Kidney (tissue), 13 donors: ENCODE measurements at regions not wholly inside any gene's neighbourhood (a gene's known extent, or its start where the extent isn't known, plus 50 kb on each side); places are given as distances from the start of the nearest gene placed in this dataset.

ENCODE experiments used
- DNase-seq, 5 donors: peaks; one replicate each; pipeline ENCODE4 v3.0.0-alpha.2; 2013 to 2020
- FAIRE-seq: peaks from 2 replicates; lab custom pipeline; 2012; peaks lifted over from hg19 to GRCh38; lab: Jason Lieb, UNC
- H3K27ac ChIP-seq, 2 donors: one replicate each; pipeline ENCODE4 v1.7.0; 2013; ENCODE audit warnings: low read depth in 2 of 2, low read length in 2 of 2, inconsistent platforms in 1 of 2
- H3K27me3 ChIP-seq: one replicate; pipeline ENCODE4 v1.7.1; 2013; ENCODE audit warnings: low read length, inconsistent platforms; ENCODE audit not compliant: control insufficient read depth, insufficient read depth
- H3K36me3 ChIP-seq, 3 donors: one replicate each; pipeline versions ENCODE4 v1.7.0 to v1.7.1; 2013; ENCODE audit warnings: low read length in 3 of 3, control low read depth in 1 of 3, inconsistent platforms in 1 of 3; ENCODE audit not compliant: insufficient read depth in 3 of 3, control insufficient read depth in 2 of 3
- H3K4me1 ChIP-seq, 3 donors: one replicate each; pipeline versions ENCODE4 v1.7.0 to v1.7.1; 2013; ENCODE audit warnings: low read length in 3 of 3, inconsistent platforms in 1 of 3, low read depth in 1 of 3; ENCODE audit not compliant: control insufficient read depth in 2 of 3, insufficient read depth in 2 of 3
- H3K4me3 ChIP-seq, 3 donors: one replicate each; pipeline versions ENCODE4 v1.7.0 to v1.8.1; 2013; ENCODE audit warnings: low read length in 3 of 3, control low read depth in 1 of 3, inconsistent platforms in 1 of 3
- H3K9ac ChIP-seq, 3 donors: one replicate each; pipeline versions ENCODE4 v1.7.0 to v1.7.1; 2013; ENCODE audit warnings: low read length in 3 of 3, control low read depth in 1 of 3, inconsistent platforms in 1 of 3
- H3K9me3 ChIP-seq, 3 donors: one replicate each; pipeline versions ENCODE4 v1.7.0 to v1.7.1; 2013; ENCODE audit warnings: low read length in 3 of 3, control low read depth in 1 of 3, inconsistent platforms in 1 of 3; ENCODE audit not compliant: control insufficient read depth in 2 of 3, insufficient read depth in 1 of 3
- CTCF ChIP-seq: IDR thresholded peaks from 3 replicates; pipeline ENCODE4 v1.5.1; 2012; ENCODE audit warnings: mild to moderate bottlenecking, moderate library complexity, borderline replicate concordance; ENCODE audit not compliant: insufficient read depth; ENCODE audit errors: extremely low read depth
- intact Hi-C: fragments of 100-400 bp; cut with DNase I; formaldehyde crosslinking; loops from one replicate; pipeline ENCODE4 v1.11.1; 2022
- donor health status: control.
- donor health status: control.
- donor health status: control.
- donor health status: control.
- donor health status: control.
- donor health status: DM: yes; HTN: yes; CAD: no.
- donor health status: Normal renal cell carcinoma (clear cell type).

GRCh38 chr10:125392154-125392553, 231.8 kb upstream of the CTBP2 start:
- H3K4me1 ChIP-seq: no peaks in the 10 kb centered on the region
- no peak overlapping the region for H3K4me3 ChIP-seq
- FAIRE-seq (no peak), DNase-seq (no peak)
- H3K9me3 ChIP-seq: peaks cover 0 to 3% (median 0%) of the 10 kb centered on the region in 3 donors
- no peaks in the 10 kb centered on the region for H3K27me3 ChIP-seq
- TF ChIP-seq CTCF: no peak
- no peak overlapping the region for H3K9ac ChIP-seq
- H3K27ac ChIP-seq: no peak overlapping the region
- intact Hi-C loops: no loop called here
- no peaks in the 10 kb centered on the region for H3K36me3 ChIP-seq

GRCh38 chr10:125389648-125390047, 229.3 kb upstream of the CTBP2 start:
- H3K36me3 ChIP-seq: no peaks in the 10 kb centered on the region
- H3K27ac ChIP-seq: no peak overlapping the region
- TF ChIP-seq CTCF: no peak
- H3K4me1 ChIP-seq: no peaks in the 10 kb centered on the region
- H3K9me3 ChIP-seq: peaks cover 0 to 3% (median 0%) of the 10 kb centered on the region in 3 donors
- no peak for FAIRE-seq
- no peak for DNase-seq
- intact Hi-C loops: no loop called here
- H3K4me3 ChIP-seq: no peak overlapping the region
- H3K9ac ChIP-seq: no peak overlapping the region
- H3K27me3 ChIP-seq: no peaks in the 10 kb centered on the region

GRCh38 chr10:125379592-125379991, 219.2 kb upstream of the CTBP2 start:
- no peak for FAIRE-seq
- intact Hi-C loops: no loop called here
- H3K4me3 ChIP-seq: no peak overlapping the region

More at GRCh38 chr10:125379592-125379991, 219.2 kb upstream of the CTBP2 start:
- no peak for DNase-seq
- peaks cover 0 to 4% (median 0%) of the 10 kb centered on the region in 3 donors for H3K9me3 ChIP-seq
- no peaks in the 10 kb centered on the region for H3K4me1 ChIP-seq
- H3K27me3 ChIP-seq: no peaks in the 10 kb centered on the region
- no peak overlapping the region for H3K9ac ChIP-seq
- no peaks in the 10 kb centered on the region for H3K36me3 ChIP-seq
- no peak for TF ChIP-seq CTCF
- no peak overlapping the region for H3K27ac ChIP-seq
